Left lung (tissue), 4 donors: ENCODE measurements at regions not wholly inside any gene's neighbourhood (a gene's known extent, or its start where the extent isn't known, plus 50 kb on each side); places are given as distances from the start of the nearest gene placed in this dataset.
A peak's percentile ranks its signal among the peaks of the same experiment; 100 is the strongest.

ENCODE experiments used
- ATAC-seq: fragments of 200-7000 bp; cut with Tn5 transposase; one replicate; pipeline ENCODE4 v1.9.1; 2020; ENCODE audit warnings: moderate library complexity
- DNase-seq, 4 donors: peaks; one replicate each; pipeline ENCODE4 v3.0.0-alpha.2; 2013 to 2020
- H3K27ac ChIP-seq, 2 donors: fragments of 200-600 bp; sonication (generic) in 1 of 2; one replicate each; pipeline versions ENCODE4 v1.5.0 to v1.8.0; 2020 to 2021
- H3K27me3 ChIP-seq, 2 donors: fragments of 200-600 bp; sonication (generic) in 1 of 2; one replicate each; pipeline versions ENCODE4 v1.5.0 to v1.8.0; 2020 to 2021
- H3K36me3 ChIP-seq, 2 donors: fragments of 200-600 bp; sonication (generic) in 1 of 2; one replicate each; pipeline versions ENCODE4 v1.5.0 to v1.8.0; 2020 to 2021
- H3K4me1 ChIP-seq, 2 donors: fragments of 200-600 bp; one replicate each; pipeline ENCODE4 v1.8.0; 2021
- H3K4me3 ChIP-seq, 2 donors: fragments of 200-600 bp; sonication (generic) in 1 of 2; one replicate each; pipeline versions ENCODE4 v1.5.0 to v1.8.0; 2020 to 2021; ENCODE audit warnings: mild to moderate bottlenecking in 1 of 2
- H3K9me3 ChIP-seq, 2 donors: fragments of 200-600 bp; sonication (generic) in 1 of 2; one replicate each; pipeline versions ENCODE4 v1.5.0 to v1.8.0; 2020 to 2021
- intact Hi-C, 2 donors: fragments of 100-400 bp; cut with DNase I; formaldehyde crosslinking; loops; one replicate each; pipeline versions ENCODE4 v1.11.2 to v1.14.2; 2022
- TF ChIP-seq, protein P1 (sequence below), 2 donors: fragments of 200-600 bp; sonication (generic) in 1 of 2; IDR thresholded peaks; one replicate each; pipeline versions ENCODE4 v1.5.0 to v1.8.0; 2021; ENCODE audit warnings: antibody characterized with exemption in 2 of 2
- donor health status: DM: no; HTN: yes; CAD: no.
- donor health status: DM: no; HTN: no; CAD: no.

- H3K4me1 ChIP-seq, result no peaks in the 10 kb centered on the region
- intact Hi-C loops, result no loop called here
- H3K27me3 ChIP-seq, result no peaks in the 10 kb centered on the region
- no peak for ATAC-seq
- TF ChIP-seq, protein P1, sequence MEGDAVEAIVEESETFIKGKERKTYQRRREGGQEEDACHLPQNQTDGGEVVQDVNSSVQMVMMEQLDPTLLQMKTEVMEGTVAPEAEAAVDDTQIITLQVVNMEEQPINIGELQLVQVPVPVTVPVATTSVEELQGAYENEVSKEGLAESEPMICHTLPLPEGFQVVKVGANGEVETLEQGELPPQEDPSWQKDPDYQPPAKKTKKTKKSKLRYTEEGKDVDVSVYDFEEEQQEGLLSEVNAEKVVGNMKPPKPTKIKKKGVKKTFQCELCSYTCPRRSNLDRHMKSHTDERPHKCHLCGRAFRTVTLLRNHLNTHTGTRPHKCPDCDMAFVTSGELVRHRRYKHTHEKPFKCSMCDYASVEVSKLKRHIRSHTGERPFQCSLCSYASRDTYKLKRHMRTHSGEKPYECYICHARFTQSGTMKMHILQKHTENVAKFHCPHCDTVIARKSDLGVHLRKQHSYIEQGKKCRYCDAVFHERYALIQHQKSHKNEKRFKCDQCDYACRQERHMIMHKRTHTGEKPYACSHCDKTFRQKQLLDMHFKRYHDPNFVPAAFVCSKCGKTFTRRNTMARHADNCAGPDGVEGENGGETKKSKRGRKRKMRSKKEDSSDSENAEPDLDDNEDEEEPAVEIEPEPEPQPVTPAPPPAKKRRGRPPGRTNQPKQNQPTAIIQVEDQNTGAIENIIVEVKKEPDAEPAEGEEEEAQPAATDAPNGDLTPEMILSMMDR (IDR thresholded peaks at IDR 0.05), result no peak
- no peak for DNase-seq
- peaks cover 0 to 11% of the 10 kb centered on the region in 2 donors for H3K9me3 ChIP-seq
- no peak overlapping the region for H3K27ac ChIP-seq
- H3K4me3 ChIP-seq, result no peak overlapping the region
- no peaks in the 10 kb centered on the region for H3K36me3 ChIP-seq
Measured at GRCh38 chr13:90098577-90098976, 1248.9 kb upstream of the MIR17HG start.

DNA sequence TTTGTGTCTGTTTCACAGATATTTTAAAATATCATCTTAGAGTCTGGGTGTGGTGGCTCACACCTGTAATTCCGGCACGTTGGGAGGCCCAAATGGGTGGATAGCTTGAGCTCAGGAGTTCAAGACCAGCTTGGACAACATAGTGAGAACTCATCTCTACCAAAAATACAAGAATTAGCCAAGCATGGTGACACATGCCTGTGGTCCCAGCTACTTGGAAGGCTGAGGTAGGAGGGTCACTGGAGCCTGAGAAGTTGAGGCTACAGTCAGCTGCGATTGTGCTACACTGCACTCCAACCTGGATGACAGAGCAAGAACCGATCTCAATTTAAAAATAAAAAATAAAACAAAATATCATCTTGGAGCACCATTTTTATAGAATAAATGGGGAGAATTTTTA, 1247.6 kb upstream of the MIR17HG start:
- no peak for ATAC-seq
- DNase-seq, result no peak
- H3K27ac ChIP-seq, result no peak overlapping the region
- no peak overlapping the region for H3K4me3 ChIP-seq
- intact Hi-C loops, result no loop called here
- H3K36me3 ChIP-seq, result no peaks in the 10 kb centered on the region
- peaks cover 0 to 11% of the 10 kb centered on the region in 2 donors for H3K9me3 ChIP-seq
- no peaks in the 10 kb centered on the region for H3K27me3 ChIP-seq
- H3K4me1 ChIP-seq, result no peaks in the 10 kb centered on the region
- TF ChIP-seq, protein P1 (IDR thresholded peaks at IDR 0.05), result no peak

- Histone ChIP-seq H3K4me1 (no peaks in the 10 kb centered on the region), H3K4me3 (no peak overlapping the region), H3K36me3 (no peaks in the 10 kb centered on the region), H3K27ac (no peak overlapping the region), H3K27me3 (no peaks in the 10 kb centered on the region), H3K9me3 (peaks cover 0 to 12% of the 10 kb centered on the region in 2 donors)
- TF ChIP-seq, protein P1 (IDR thresholded peaks at IDR 0.05), result no peak
- ATAC-seq, result no peak
- intact Hi-C loops, result no loop called here
- DNase-seq, result peak in 1 of 4 donors; percentile 18
Measured at GRCh38 chr13:90103099-90103784, 1244.2 kb upstream of the MIR17HG start.

GRCh38 chr13:90104764-90105163, 1242.7 kb upstream of the MIR17HG start:
- Histone ChIP-seq H3K9me3 (peaks cover 0 to 14% of the 10 kb centered on the region in 2 donors), H3K36me3 (no peaks in the 10 kb centered on the region), H3K27me3 (no peaks in the 10 kb centered on the region), H3K4me3 (no peak overlapping the region), H3K27ac (no peak overlapping the region), H3K4me1 (no peaks in the 10 kb centered on the region)
- TF ChIP-seq, protein P1 (IDR thresholded peaks at IDR 0.05), result no peak
- ATAC-seq (no peak), DNase-seq (peak in 1 of 4 donors; percentile 32)
- intact Hi-C loops, result no loop called here

- ATAC-seq (no peak), DNase-seq (no peak)
- TF ChIP-seq, protein P1 (IDR thresholded peaks at IDR 0.05), result no peak
- intact Hi-C loops, result no loop called here
- Histone ChIP-seq H3K4me3 (no peak overlapping the region), H3K4me1 (no peaks in the 10 kb centered on the region), H3K27me3 (no peaks in the 10 kb centered on the region), H3K27ac (no peak overlapping the region), H3K9me3 (peaks cover 0 to 10% of the 10 kb centered on the region in 2 donors), H3K36me3 (no peaks in the 10 kb centered on the region)
Measured at GRCh38 chr13:90105276-90105675, 1242.2 kb upstream of the MIR17HG start.
